NCI-H82 treated with DMSO at 0.1 percent for 48 hours (cell line): ENCODE measurements at regions not wholly inside any gene's neighbourhood (a gene's known extent, or its start where the extent isn't known, plus 50 kb on each side); places are given as distances from the start of the nearest gene placed in this dataset.

Experiments used
- DNase-seq: peaks from one replicate; lab custom pipeline; 2025; ENCODE audit not compliant: unreplicated experiment; lab: John Stamatoyannopoulos, UW

- DNase-seq = no peak
Observed at GRCh38 chr2:65483763-65484162, 51.4 kb upstream of the SPRED2 start.

GRCh38 chr2:65482971-65483370, 50.6 kb upstream of the SPRED2 start:
- no peak for DNase-seq
